ENCODE measurements at regions not wholly inside any gene's neighbourhood (a gene's known extent, or its start where the extent isn't known, plus 50 kb on each side); places are given as distances from the start of the nearest gene placed in this dataset.

- no peaks in the 10 kb centered on the region for H3K27me3 ChIP-seq (ENCODE audit: control insufficient read depth, insufficient read depth, low read length)
- CTCF ChIA-PET = no interaction called here
- H3K9me3 ChIP-seq (ENCODE audit: control insufficient read depth, insufficient read depth, low read length) = no peaks in the 10 kb centered on the region
- TF ChIP-seq, protein P1, sequence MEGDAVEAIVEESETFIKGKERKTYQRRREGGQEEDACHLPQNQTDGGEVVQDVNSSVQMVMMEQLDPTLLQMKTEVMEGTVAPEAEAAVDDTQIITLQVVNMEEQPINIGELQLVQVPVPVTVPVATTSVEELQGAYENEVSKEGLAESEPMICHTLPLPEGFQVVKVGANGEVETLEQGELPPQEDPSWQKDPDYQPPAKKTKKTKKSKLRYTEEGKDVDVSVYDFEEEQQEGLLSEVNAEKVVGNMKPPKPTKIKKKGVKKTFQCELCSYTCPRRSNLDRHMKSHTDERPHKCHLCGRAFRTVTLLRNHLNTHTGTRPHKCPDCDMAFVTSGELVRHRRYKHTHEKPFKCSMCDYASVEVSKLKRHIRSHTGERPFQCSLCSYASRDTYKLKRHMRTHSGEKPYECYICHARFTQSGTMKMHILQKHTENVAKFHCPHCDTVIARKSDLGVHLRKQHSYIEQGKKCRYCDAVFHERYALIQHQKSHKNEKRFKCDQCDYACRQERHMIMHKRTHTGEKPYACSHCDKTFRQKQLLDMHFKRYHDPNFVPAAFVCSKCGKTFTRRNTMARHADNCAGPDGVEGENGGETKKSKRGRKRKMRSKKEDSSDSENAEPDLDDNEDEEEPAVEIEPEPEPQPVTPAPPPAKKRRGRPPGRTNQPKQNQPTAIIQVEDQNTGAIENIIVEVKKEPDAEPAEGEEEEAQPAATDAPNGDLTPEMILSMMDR (IDR thresholded peaks at IDR 0.05; ENCODE audit: low read depth, low read length) = no peak
- H3K4me3 ChIP-seq (ENCODE audit: low read depth, low read length) = no peak overlapping the region
- no peak overlapping the region for H3K27ac ChIP-seq (ENCODE audit: low read depth, low read length)
- DNase-seq (ENCODE audit: low read depth, low spot score) = no peak
- POLR2A ChIA-PET = no interaction called here
Observed at GRCh38 chr14:85257287-85257686, 272.7 kb upstream of the FLRT2 start.

DNA sequence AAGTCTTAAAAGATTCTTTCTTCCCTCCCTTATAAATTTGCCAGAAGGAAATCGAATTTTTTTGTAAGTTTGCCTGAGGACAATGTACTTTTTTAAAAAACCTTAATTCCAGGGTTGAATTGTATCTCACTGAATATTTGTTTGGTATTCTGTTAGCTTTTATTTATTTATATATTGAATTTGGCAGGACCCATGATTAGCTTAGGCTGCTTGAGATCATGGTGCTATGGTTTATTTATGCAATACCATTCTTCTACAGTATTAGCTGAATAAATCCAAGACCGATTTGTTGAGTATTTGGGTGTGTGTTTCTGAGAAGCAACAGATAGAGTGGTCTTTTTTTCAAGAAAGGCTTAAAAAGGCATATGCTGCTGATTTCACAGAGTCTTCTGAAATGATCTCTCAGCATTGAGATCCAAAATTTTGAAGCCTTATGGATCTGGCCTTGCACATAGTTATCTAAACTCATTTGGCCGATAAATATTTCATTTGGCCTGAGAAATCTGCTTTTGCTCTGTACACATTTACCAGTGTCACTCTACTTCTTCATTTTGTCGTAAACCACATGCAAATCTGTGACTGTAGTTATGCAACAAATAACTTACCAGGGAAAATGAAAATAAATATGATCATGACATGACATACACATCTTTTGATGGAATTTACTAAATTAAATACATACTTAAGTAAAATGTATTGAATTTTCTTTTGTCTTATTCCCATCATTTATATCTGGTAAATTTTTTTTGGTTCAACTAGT lies 265.8 kb upstream of the FLRT2 start:
- Histone ChIP-seq H3K27ac (ENCODE audit: low read depth, low read length) (no peak overlapping the region), H3K27me3 (ENCODE audit: control insufficient read depth, insufficient read depth, low read length) (no peaks in the 10 kb centered on the region), H3K4me3 (ENCODE audit: low read depth, low read length) (no peak overlapping the region), H3K9me3 (ENCODE audit: control insufficient read depth, insufficient read depth, low read length) (no peaks in the 10 kb centered on the region)
- ChIA-PET POLR2A (no interaction called here), CTCF (no interaction called here)
- no peak for DNase-seq (ENCODE audit: low read depth, low spot score)
- TF ChIP-seq, protein P1 (IDR thresholded peaks at IDR 0.05; ENCODE audit: low read depth, low read length) = no peak

GRCh38 chr14:85273099-85273677 lies 256.8 kb upstream of the FLRT2 start:
- no peak for DNase-seq (ENCODE audit: low read depth, low spot score)
- POLR2A ChIA-PET = no interaction called here
- Histone ChIP-seq H3K4me3 (ENCODE audit: low read depth, low read length) (no peak overlapping the region; the same call in 1 of the 2 replicates), H3K9me3 (ENCODE audit: control insufficient read depth, insufficient read depth, low read length) (no peaks in the 10 kb centered on the region), H3K27me3 (ENCODE audit: control insufficient read depth, insufficient read depth, low read length) (no peaks in the 10 kb centered on the region), H3K27ac (ENCODE audit: low read depth, low read length) (no peak overlapping the region)
- CTCF ChIA-PET = no interaction called here
- TF ChIP-seq, protein P1 (IDR thresholded peaks at IDR 0.05; ENCODE audit: low read depth, low read length) = no peak

- POLR2A ChIA-PET = no interaction called here
- H3K27me3 ChIP-seq (ENCODE audit: control insufficient read depth, insufficient read depth, low read length) = no peaks in the 10 kb centered on the region
- CTCF ChIA-PET = no interaction called here
- DNase-seq (ENCODE audit: low read depth, low spot score) = no peak
- H3K9me3 ChIP-seq (ENCODE audit: control insufficient read depth, insufficient read depth, low read length) = no peaks in the 10 kb centered on the region
- no peak overlapping the region for H3K4me3 ChIP-seq (ENCODE audit: low read depth, low read length)
- H3K27ac ChIP-seq (ENCODE audit: low read depth, low read length) = no peak overlapping the region
- TF ChIP-seq, protein P1 (IDR thresholded peaks at IDR 0.05; ENCODE audit: low read depth, low read length) = no peak
Observed at GRCh38 chr14:85273952-85274351, 256.0 kb upstream of the FLRT2 start.

- H3K27me3 ChIP-seq (ENCODE audit: control insufficient read depth, insufficient read depth, low read length) = no peaks in the 10 kb centered on the region
- ChIA-PET CTCF (interaction anchor here (0.9 kb wide), 1 partner anchor 260 kb away, joined by 4 read pairs; no protein-coding TSS in a partner anchor), POLR2A (no interaction called here)
- no peak overlapping the region for H3K27ac ChIP-seq (ENCODE audit: low read depth, low read length)
- TF ChIP-seq, protein P1 (IDR thresholded peaks at IDR 0.05; ENCODE audit: low read depth, low read length) = no peak
- no peaks in the 10 kb centered on the region for H3K9me3 ChIP-seq (ENCODE audit: control insufficient read depth, insufficient read depth, low read length)
- no peak overlapping the region for H3K4me3 ChIP-seq (ENCODE audit: low read depth, low read length)
- DNase-seq (ENCODE audit: low read depth, low spot score) = no peak
Observed at GRCh38 chr14:85276161-85276978, 253.6 kb upstream of the FLRT2 start.
